DMS79 (cell line): ENCODE measurements at regions not wholly inside any gene's neighbourhood (a gene's known extent, or its start where the extent isn't known, plus 50 kb on each side); places are given as distances from the start of the nearest gene placed in this dataset.

ENCODE experiments used
- DNase-seq: peaks from one replicate; lab custom pipeline; 2025; lab: John Stamatoyannopoulos, UW

DNA sequence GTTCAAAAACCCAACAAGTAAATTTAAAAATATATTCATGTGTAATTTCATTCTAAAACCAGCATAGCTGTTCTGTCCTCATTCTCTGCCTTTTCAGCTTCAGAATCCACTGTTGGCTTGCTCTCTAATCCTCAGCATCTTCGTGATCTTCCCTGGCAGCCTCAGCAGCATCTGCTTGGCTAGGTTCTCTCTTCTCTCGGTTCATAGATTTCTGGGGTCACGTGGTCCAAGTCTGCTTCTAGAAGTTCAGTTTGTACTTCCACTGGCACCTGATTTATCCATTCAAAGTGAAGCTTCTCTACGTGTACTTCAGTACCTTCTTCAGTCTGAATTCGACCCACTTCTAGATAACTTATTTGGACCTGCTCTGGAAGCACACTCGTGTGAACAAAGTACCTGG, 245.7 kb downstream of the EPM2A start:
- DNase-seq, result no peak

DNA sequence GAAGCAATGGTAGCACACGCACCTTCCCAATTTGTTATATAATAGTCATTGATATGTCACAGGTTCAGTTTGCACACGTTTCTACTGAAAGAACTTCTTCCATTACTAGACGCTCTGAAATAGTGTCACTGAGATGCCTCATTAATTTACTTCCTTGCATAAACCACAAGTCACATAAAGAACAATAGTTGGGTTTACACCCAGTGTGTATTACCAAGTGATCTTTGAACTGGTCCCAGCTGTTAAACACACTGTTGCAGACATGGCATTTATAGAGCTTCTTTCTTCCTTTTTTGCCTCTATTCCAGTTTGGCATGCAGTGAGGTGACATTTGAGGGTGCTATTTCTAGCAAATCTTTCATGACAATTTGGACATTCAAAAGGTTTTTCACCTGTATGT, 245.3 kb downstream of the EPM2A start:
- no peak for DNase-seq

DNA sequence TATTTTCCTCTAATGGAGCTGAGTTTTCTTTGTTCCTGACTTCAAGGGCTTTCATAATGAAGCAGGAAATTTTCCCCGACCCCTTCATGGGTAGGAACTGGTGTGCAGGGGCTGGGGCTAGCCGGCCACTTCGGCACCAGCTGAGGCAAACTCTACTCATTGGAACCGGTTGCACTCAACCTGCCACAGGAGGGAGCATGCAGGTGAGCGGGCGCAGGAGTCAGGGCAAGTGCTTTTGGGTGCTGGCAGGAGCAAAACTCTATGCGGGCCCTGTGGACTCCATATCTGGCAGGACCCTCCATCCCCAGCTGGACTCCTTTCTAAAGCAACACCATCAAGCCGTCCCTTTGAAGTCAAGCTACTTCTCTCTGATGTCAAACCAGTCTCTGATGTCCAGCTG, 244.2 kb downstream of the EPM2A start:
- DNase-seq, result no peak

DNA sequence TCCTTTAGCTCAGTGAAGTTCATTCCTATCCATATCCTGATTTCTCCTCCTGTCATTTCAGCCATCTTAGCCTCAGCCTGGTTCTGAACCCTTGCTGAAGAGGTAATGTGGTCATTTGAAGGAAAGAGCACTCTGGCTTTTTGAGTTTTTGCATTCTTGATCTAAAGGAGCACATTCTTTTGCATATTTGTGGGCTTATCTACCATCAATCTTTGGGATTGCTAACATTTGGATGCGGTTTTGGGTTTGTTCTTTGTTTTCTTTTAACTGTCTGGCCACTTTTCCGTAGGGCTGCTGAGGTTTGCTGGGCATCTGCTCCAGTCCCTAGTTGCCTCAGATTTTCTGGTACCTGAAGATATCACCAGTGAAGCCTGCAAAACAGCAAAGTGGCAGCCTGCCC, 238.3 kb downstream of the EPM2A start:
- DNase-seq, result no peak

DNA sequence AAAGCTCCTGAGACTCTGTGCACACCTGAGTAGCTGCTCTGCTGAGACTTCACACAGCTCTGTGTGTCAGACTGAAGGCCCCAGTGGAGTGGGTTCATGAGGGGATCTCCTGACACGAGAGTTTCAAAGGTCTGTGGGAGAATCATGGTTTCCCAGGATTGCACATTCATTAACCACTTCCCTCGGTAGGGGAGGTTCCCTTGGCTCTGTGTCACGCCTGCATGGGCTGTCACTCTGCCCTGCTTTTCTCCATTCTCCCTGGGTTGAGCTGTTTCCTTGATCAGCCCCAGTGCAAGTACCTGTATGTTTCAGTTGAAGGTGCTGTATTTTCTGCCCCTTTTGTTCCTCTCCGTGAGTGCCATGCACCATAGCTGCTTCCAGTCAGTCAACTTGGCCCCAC, 236.9 kb downstream of the EPM2A start:
- DNase-seq, result no peak

DNA sequence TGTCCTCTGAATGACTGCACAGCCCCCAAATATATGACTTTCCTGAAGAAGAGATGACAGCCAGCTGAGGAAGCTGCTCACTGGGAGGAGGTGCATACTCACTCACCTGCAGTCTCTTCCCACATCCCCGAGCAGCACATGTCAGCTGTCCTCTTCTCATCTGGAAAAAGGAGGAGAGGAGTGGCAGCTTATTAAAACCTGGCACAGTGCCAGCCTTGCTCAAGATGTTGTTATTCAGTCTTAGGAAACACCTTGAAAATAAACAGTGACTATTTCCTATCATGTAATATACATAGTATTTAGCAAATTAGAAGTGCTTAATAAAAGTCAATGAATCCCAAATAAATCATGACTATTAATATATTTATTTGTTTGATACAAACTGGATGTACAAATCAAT, 232.9 kb downstream of the EPM2A start:
- DNase-seq, result no peak

DNA sequence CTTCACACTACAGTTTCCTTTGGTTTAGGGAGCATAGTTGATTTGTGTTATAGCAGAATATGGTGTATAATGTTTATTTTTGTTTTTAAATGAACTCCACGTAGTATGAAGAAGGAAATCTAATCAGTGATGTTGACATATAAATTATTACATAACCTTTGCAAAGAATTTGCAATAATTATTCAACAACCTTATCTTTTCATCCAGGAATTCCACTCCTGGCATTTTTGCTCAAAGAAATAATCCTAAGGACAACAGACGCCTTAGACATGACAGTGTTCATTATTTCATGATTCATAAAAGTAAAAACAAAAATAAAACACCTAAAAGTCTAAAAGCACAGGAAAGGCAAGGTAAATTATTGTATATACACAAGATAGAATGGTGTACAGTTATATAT, 229.2 kb downstream of the EPM2A start:
- no peak for DNase-seq

DNA sequence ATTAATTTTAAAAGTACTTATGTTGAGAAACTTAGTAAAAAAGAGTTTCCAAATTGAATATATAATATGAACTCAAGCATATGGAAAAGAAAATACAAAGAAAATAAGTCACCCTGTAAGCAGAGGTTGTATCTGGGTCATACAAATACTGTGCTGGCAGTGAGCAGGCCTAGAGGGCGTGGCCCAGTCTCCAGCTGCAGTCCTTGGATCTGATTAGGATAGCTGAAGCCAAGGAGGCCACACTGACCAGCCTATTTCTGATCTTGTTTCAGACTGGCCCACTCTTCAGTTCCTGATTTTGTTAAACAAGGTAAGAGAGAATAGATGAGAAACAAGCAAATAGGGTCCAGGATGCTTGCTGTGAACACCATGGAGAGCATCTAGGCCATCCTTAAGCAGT, 228.8 kb downstream of the EPM2A start:
- DNase-seq, result no peak

DNA sequence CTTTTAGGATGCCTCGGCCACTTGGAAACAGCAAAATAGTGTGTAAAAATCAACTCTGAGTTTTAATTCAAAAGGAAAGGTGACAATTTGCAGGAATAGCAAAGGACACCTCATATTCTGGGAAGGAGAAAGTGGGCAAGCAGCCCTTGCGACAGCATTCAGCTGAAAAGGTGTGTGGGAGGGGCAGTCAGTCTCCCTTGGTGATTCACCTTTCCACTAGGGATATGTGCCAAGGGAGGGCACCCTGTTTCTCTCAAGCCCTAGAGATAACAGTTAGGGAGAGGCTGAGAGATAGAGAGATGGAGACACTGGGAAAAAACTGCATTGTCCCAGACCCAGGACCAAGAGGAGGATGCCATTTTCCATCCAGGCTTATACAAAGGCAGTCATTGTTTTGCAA, 228.1 kb downstream of the EPM2A start:
- DNase-seq, result no peak

DNA sequence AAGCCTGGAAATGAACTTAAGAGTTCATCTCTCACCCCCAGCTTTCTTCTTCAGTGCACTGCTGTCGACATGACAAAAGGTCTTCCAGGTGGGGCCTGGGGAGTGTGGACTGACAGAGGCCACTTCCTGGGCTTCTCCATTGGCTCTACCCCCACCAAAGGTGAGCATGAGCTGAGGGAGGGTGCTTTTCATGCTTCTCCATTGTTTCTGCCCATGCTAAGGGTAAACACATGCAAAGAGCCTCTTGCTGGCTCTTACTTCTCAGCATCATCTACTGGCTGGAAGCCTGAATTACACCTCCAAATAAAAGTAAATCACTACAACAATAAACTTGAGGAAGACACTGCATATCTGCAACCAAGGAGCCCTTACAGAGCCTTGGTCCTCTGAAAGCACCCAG, 227.2 kb downstream of the EPM2A start:
- no peak for DNase-seq

DNA sequence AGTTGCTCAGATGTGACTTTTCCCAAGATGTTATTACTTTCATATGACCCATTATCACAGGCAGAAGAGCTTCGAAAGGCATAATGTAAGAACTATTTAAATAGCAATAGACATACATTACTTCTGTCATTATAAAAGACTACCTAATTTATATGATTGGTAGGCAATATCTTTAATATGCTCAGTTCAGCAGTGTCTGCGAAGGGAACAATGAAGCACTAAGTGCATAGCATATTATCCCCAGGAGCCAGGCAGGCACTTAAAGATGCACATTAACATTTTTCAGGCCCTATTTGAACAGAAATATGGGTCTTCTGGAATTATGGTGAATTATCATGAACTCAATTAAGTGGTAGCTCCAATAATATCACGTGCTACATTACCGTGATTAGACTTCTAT, 217.8 kb downstream of the EPM2A start:
- no peak for DNase-seq

DNA sequence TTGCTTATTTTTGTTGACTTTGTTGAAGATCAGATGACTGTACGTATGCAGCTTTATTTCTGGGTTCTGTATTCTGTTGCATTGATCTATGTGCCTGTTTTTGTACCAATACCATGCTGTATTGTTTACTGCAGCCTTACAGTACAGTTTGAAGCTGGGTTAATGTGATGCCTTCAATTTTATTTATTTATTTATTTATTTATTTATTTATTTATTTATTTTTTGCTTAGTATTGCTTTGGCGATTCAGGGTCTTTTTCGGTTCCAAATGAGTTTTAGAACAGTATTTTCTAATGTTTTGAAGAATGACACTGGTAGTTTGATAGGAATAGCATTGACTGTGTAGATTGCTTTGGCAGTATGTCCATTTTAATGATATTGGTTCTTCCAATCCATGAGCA, 210.3 kb downstream of the EPM2A start:
- DNase-seq, result no peak

DNA sequence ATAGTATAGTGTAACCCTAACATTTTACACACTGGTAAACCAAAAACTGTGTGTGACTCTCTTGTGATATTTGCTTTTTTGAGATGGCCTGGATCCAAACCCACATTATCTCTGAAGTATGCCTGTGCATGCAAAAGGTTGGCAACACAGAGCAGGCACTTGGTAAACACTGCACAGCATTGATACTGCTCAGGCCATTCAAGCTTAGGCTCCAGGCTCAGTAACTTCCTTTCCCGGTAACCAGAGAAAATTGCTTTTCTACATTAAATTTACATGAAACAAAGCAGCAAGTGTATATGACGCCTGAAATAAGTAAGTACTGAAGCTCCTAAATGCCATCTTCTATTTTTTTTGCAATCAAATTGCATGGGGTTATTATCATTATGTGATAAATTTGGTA, 205.7 kb downstream of the EPM2A start:
- no peak for DNase-seq

DNA sequence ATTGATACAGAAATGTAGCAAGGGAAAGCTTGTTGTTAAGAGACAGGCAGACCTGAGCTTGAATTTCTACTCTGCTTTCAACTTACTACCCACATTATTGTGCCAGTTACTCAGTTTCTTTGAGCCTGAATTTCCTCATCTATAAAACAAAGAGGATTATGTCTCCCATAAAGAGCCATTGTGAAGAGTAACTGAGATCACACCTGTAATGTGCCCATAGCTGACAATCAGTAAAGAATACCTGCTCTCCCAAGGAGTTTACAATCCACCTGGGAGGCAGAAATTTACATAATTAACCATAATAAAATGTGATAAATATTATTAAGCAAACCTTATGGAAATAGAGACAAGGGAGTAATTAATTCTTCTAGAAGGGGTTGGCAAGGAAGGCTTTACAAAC, 204.9 kb downstream of the EPM2A start:
- DNase-seq, result no peak

DNA sequence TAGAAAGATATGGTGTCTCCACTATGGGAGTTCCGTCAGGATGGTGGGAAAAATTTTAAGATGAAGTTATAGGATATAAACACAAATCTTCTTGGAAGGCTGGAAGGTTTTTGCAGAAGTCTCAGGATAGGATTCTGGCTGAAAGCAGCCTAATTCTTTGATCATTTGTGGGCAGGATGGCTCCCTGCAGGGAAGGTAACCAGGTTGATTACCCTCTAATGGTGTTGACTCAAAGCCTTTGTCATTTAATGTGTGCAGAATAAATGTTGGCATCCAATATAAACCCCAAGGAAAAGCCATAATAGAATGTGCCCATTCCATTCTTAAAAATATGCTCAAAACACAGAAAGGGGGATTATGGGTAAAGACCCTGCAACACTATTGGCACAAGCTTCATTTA, 204.3 kb downstream of the EPM2A start:
- DNase-seq, result no peak

DNA sequence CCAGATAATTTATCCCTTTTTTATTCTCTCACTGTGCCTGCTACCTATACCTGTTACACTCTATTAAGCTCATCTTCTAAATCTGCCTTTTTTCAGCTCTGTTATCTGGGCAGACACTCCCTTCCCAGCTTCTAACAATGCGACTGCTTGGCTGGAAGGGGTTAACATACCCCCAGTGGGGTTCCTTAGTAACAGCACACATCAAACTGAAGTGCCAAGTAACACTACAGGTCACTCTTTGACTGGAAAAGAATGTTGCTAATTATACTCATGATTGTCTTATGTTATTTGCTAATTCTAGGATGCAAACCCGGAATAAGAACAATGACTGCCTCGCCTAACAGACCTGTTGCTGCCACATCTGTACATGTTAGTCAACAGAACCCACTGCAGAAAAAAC, 203.5 kb downstream of the EPM2A start:
- no peak for DNase-seq

DNA sequence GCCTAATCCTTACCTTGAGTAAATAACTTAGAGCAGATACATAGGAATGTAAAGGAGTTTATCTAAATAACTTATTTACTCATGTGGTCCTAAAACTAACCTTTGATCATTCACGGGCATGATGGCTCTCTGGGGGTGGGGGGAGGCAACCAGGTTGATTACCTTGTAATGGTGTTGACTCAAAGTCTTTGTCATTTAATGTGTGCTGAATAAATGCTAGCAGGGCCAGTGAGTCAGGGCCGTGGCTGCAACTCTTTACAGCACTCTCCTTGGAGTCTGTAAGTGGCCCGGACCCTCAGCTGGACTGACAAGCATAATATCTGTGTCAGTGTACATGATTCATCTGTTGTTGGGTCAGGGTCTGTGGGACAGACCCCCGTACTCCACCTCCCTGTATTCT, 203.0 kb downstream of the EPM2A start:
- no peak for DNase-seq

DNA sequence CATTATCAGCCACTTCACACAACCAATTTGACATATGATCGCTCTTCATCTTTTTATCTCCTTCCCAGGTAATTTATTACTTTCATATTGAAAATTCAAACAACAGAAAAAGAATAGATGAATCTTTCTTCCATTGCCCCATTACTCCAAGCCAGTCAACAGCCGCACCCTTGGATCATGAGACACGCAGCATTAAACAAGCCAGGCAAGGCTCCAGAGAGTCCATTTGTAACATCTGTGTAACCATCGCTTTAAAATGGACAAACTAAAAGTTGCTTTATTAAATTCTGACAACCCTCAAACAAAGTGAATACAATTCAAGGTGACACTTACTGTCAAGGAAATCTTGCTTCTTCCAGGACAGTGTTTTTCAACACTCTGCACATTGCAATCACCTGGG, 200.3 kb downstream of the EPM2A start:
- DNase-seq, result no peak

DNA sequence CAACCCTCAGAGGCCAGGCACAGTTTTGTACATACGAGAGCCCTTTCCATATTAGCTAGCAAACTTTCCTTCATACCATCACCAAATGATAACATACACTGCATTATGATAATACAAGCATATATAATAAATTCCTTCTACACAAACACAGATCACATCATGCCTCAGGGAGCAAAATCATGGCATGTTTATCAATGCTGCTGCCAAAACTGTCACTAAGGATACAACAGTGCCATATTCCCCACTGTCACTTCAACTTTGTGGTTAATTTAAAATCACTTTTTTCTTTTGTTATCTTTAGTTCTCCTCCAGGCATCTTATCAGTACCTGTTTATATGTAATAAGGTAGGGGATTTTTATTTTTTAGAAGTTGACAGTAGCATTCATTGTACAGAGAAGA, 196.3 kb downstream of the EPM2A start:
- DNase-seq, result no peak

DNA sequence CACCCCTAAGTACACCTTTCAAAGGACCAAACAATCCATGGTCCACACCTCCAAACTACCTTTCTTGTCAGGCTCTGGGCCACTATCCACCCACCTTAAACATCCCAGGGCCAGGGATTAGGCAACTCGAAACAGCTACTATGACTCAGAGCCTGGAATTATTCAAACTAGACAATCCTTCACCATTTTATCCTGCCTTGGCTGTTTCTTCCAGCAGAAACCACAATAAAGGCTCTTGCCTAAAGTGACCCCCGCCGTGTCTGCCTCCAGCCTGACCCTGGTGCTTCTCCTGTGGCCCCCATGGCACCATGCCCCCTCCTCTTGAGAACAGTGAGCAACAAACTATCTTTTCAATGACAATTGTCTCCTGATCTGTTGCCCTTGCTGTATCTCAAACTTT, 195.5 kb downstream of the EPM2A start:
- DNase-seq, result no peak

DNA sequence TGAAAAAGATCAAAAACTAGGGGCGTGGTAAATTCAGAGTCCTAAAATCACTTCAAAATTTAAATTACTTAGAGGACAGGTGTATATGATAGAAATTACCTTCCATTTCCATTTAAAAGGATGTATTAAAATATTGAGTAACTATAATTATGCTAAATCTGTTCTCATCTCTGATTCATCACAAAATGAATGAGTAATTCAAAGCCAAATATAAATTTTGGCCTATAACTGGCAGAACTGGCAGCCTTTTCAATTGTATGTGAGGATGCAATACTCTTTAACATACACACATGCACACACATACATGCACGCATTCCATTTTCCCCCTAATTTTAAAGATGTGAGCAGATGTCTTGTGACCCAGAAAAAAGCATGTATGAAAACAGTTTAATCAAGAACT, 194.6 kb downstream of the EPM2A start:
- no peak for DNase-seq

DNA sequence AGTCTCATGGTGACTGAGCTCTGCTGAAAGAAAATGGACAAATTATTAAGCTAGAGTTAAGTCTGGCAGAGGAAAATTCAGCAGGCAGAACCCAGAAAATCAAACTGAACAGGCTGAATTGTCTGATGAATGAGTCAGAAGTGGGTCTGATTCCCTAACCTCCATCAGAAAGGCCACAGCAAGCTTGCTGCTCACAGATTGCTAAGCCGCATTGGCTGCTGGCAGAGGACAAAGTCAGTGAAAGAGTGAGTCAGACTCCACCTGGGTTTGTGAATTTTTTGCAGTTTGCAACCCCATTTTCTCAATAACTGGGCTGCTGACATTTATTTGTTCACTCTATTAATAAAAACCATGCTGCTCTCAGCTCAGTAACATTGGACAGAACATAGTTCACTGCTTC, 191.3 kb downstream of the EPM2A start:
- DNase-seq, result no peak

DNA sequence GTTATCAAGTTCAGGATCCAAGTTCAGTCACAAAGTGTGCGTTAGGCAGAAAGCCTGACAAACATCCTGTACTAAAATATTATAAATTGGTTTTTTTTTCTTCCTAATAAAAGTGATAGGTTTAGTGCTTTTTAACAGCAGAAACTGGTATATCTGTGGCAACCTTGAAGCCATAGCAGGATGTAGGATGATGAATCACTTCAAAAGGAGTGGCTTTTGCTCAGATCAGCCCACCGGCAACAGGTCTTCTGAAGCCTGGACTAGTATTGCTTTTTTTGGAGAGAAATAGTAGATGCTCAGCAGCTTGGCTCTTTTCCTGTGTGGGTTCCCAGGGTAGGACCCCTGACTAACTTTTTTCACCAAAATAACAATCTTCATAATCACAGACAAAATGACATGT, 190.8 kb downstream of the EPM2A start:
- DNase-seq, result no peak

DNA sequence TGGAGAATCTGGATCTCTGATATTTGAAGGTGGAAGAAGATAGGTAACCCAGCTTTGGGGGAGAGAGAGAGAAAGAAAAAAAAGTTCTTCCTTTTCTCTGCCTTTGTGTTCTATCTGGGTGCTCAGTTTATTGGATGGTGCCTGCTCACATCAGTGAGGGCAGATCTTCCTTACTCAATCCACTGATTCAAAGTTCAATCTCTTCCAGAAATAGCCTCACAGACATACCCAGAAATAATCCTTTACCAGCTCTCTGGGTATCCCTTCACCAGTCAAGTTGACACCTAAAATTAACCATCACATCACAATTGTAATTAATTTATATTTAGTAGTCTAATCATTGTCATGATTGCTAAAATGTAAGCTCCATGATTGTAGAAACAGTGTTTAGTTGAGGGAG, 189.1 kb downstream of the EPM2A start:
- DNase-seq, result no peak

DNA sequence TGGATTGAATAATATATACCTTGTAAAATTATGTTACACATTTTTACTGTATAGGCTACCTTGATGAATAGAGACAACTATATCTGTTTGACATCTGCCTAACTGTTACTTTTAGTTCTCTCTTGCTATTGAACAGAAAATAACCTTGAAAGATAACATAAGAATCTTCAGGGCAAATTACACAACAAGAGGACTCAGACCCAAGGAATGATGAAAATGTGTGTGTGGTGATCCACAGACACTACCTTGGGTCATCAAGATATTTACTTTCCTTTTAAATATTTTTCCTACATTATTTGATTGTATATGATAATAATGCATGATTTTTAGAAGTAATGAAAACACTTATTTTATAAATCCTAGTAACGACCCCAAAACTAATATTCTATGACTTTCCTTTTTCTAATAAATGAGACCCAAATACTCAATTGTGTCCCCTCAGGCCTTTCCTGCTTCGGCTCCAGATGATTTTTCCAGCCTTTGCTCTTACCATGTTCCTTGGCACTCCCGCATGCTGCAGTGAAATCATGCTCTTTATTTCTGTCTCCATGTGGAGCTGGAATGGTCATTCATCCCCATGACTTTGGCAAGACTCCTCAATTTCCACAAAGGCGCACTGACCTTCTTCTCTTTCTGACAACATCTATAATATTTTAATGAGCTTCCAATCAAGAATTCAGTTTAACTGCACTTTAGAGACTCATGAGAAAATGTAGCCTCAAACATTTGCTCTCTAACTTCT, 187.6 kb downstream of the EPM2A start:
- DNase-seq, result no peak
